Endothelial cell of umbilical vein (primary cell): ENCODE measurements at regions not wholly inside any gene's neighbourhood (a gene's known extent, or its start where the extent isn't known, plus 50 kb on each side); places are given as distances from the start of the nearest gene placed in this dataset.

Experiments
- BruUV-seq: library from RNA; stranded (reverse); fragments of 400-500 nt; replicated peaks from 2 replicates; lab custom pipeline; 2021; lab: Mats Ljungman, UMichigan
- CTCF ChIA-PET: fragments of 300-600, 350-600 bp; sonication (Branson Sonifier 250); formaldehyde crosslinking; loops from one replicate; lab custom pipeline; 2021; ENCODE audit warnings: antibody characterized with exemption, inconsistent platforms; lab: Charles Lee
- POLR2A ChIA-PET: fragments of 300-600, 350-600 bp; sonication (Branson Sonifier 250); formaldehyde crosslinking; loops from one replicate; lab custom pipeline; 2021; ENCODE audit warnings: antibody characterized with exemption, inconsistent platforms; lab: Charles Lee
- DNase-seq: peaks from one replicate; pipeline ENCODE4 v3.0.0-alpha.2; 2011; ENCODE audit warnings: low read depth, low spot score
- FAIRE-seq: peaks from 2 replicates; lab custom pipeline; 2011; peaks lifted over from hg19 to GRCh38; lab: Jason Lieb, UNC
- H2AFZ ChIP-seq: 2 replicates; pipeline ENCODE4 v1.6.0; 2012; ENCODE audit warnings: low read depth, low read length, control low read depth, inconsistent platforms
- H3K27ac ChIP-seq: 2 replicates; pipeline ENCODE4 v1.5.1; 2011; ENCODE audit warnings: low read depth, mild to moderate bottlenecking, control low read depth, low read length, moderate library complexity; ENCODE audit not compliant: insufficient read depth
- H3K27me3 ChIP-seq, 2 experiments: 2 replicates each; pipeline versions ENCODE4 v1.6.0 to v1.6.1; 2011; ENCODE audit warnings: low read length in 2 of 2, mixed read lengths in 1 of 2; ENCODE audit not compliant: control insufficient read depth in 2 of 2, insufficient read depth in 2 of 2
- H3K36me3 ChIP-seq, 2 experiments: 2 replicates in 1 of 2; 3 replicates in 1 of 2; pipeline ENCODE4 v1.5.1; 2011; ENCODE audit warnings: low read length in 2 of 2, mild to moderate bottlenecking in 1 of 2, moderate library complexity in 1 of 2; ENCODE audit not compliant: control insufficient read depth in 2 of 2, insufficient read depth in 2 of 2; ENCODE audit errors: extremely low read depth in 1 of 2
- H3K4me1 ChIP-seq: 3 replicates; pipeline ENCODE4 v1.5.1; 2011; ENCODE audit warnings: mild to moderate bottlenecking, low read length; ENCODE audit not compliant: control insufficient read depth, insufficient read depth; ENCODE audit errors: extremely low read depth
- H3K4me2 ChIP-seq: 2 replicates; pipeline ENCODE4 v1.6.1; 2011; ENCODE audit warnings: low read length, control low read depth, mixed read lengths; ENCODE audit not compliant: insufficient read depth
- H3K4me3 ChIP-seq, 3 experiments: fragments of 200-600 bp in 1 of 3; sonication (generic), shearing (Covaris generic) in 1 of 3; replicated peaks in 1 of 3; 2 replicates each; pipeline ENCODE4 v1.5.1; 2011 to 2016; ENCODE audit warnings: control low read depth in 3 of 3, low read length in 3 of 3, mild to moderate bottlenecking in 2 of 3, inconsistent platforms in 1 of 3, low read depth in 1 of 3, moderate library complexity in 1 of 3; ENCODE audit not compliant: insufficient read depth in 1 of 3
- H3K79me2 ChIP-seq: 2 replicates; pipeline ENCODE4 v1.6.0; 2012; ENCODE audit warnings: low read length, inconsistent platforms; ENCODE audit not compliant: control insufficient read depth, insufficient read depth
- H3K9ac ChIP-seq: replicated peaks from 2 replicates; pipeline ENCODE3; 2011; ENCODE audit warnings: low read length, control low read depth; ENCODE audit not compliant: insufficient read depth; ENCODE audit errors: extremely low read depth
- H3K9me1 ChIP-seq: replicated peaks from 3 replicates; pipeline ENCODE4 v1.6.0; 2011; ENCODE audit warnings: mild to moderate bottlenecking, low read length; ENCODE audit not compliant: control insufficient read depth, insufficient read depth; ENCODE audit errors: extremely low read depth
- H3K9me3 ChIP-seq: replicated peaks from 2 replicates; pipeline ENCODE4 v1.5.1; 2012; ENCODE audit warnings: low read length, inconsistent platforms; ENCODE audit not compliant: control insufficient read depth, insufficient read depth
- H4K20me1 ChIP-seq: replicated peaks from 2 replicates; pipeline ENCODE3; 2011; ENCODE audit warnings: mild to moderate bottlenecking, low read length; ENCODE audit not compliant: control insufficient read depth, insufficient read depth; ENCODE audit errors: extremely low read depth
- CTCF ChIP-seq, 2 donors: IDR thresholded peaks; 1 replicate in 1 of 2; 2 replicates in 1 of 2; pipeline ENCODE4 v1.5.1; 2011; ENCODE audit warnings: low read length in 2 of 2, mild to moderate bottlenecking in 2 of 2, moderate library complexity in 2 of 2, control low read depth in 1 of 2, inconsistent platforms in 1 of 2, low read depth in 1 of 2; ENCODE audit not compliant: insufficient read depth in 1 of 2; ENCODE audit errors: extremely low read depth in 1 of 2
- EZH2 ChIP-seq: IDR thresholded peaks from 2 replicates; pipeline ENCODE4 v1.6.1; 2012; ENCODE audit warnings: borderline replicate concordance, low read depth, mild to moderate bottlenecking, moderate library complexity, low read length, inconsistent platforms; ENCODE audit not compliant: severe bottlenecking
- FOS ChIP-seq: IDR thresholded peaks from 2 replicates; pipeline ENCODE4 v1.6.1; 2011; ENCODE audit warnings: mild to moderate bottlenecking, low read length, moderate library complexity, borderline replicate concordance; ENCODE audit not compliant: insufficient read depth
- GATA2 ChIP-seq: IDR thresholded peaks from 2 replicates; pipeline ENCODE4 v1.7.0; 2011; ENCODE audit warnings: low read depth, mild to moderate bottlenecking, moderate library complexity, mixed read lengths, low read length; ENCODE audit not compliant: insufficient read length, insufficient read depth
- JUN ChIP-seq: IDR thresholded peaks from 2 replicates; pipeline ENCODE4 v1.6.1; 2011; ENCODE audit warnings: borderline replicate concordance, low read depth; ENCODE audit not compliant: insufficient read length, insufficient read depth
- MAX ChIP-seq: IDR thresholded peaks from 2 replicates; pipeline ENCODE4 v1.6.1; 2011; ENCODE audit not compliant: insufficient read depth, insufficient read length
- MYC ChIP-seq: IDR thresholded peaks from one replicate; pipeline ENCODE4 v1.6.1; 2011; ENCODE audit warnings: mild to moderate bottlenecking, low read depth, low read length
- POLR2A ChIP-seq: IDR thresholded peaks from 2 replicates; pipeline ENCODE4 v1.6.1; 2012; ENCODE audit warnings: low read depth, mild to moderate bottlenecking, control low read depth, low read length
- POLR2AphosphoS5 ChIP-seq: IDR thresholded peaks from 2 replicates; pipeline ENCODE4 v1.6.1; 2012; ENCODE audit warnings: low read depth, mild to moderate bottlenecking, control low read depth, low read length, moderate library complexity; ENCODE audit not compliant: insufficient read depth
- dilution Hi-C: fragments of 300-500 bp; cut with MboI; formaldehyde crosslinking; loops from one replicate; pipeline ENCODE4 v1.15.0; 2019; ENCODE audit warnings: low sequenced_read_pairs; ENCODE audit not compliant: extremely low pct_ligation_motif_present
- intact Hi-C: fragments of 100-400 bp; cut with micrococcal nuclease; formaldehyde crosslinking; loops from one replicate; pipeline ENCODE4 v1.10.0; 2022

- no TSS peak for BruUV-seq
- no peak for FAIRE-seq
- CTCF ChIA-PET = no interaction called here
Observed at GRCh38 chr2:7557376-7557775, 640.2 kb downstream of the RNF144A start.

More at GRCh38 chr2:7557376-7557775, 640.2 kb downstream of the RNF144A start:
- Histone ChIP-seq H3K4me3 (no peak overlapping the region), H2AFZ (no peak overlapping the region), H3K9me1 (no peaks in the 10 kb centered on the region), H3K9me3 (peaks cover 2% of the 10 kb centered on the region), H3K4me1 (no peaks in the 10 kb centered on the region), H4K20me1 (no peaks in the 10 kb centered on the region), H3K9ac (no peak overlapping the region), H3K27ac (no peak overlapping the region), H3K79me2 (no peaks in the 10 kb centered on the region), H3K27me3 (no peaks in the 10 kb centered on the region), H3K36me3 (no peaks in the 10 kb centered on the region), H3K4me2 (no peak overlapping the region)
- intact Hi-C loops (no loop called here), dilution Hi-C loops (no loop called here)
- DNase-seq = no peak
- TF ChIP-seq POLR2AphosphoS5 (no peak), CTCF (IDR thresholded peaks at IDR 0.05; ENCODE audit: extremely low read depth in 1 of 2, insufficient read depth in 1 of 2, low read depth in 1 of 2, low read length in 2 of 2) (no peak), MYC (no peak), POLR2A (no peak), MAX (no peak), GATA2 (no peak), JUN (no peak), EZH2 (no peak), FOS (no peak)
- POLR2A ChIA-PET = no interaction called here
